GM21717 (cell line): ENCODE measurements at regions not wholly inside any gene's neighbourhood (a gene's known extent, or its start where the extent isn't known, plus 50 kb on each side); places are given as distances from the start of the nearest gene placed in this dataset.
"Not testable (repeated sequence)": the region's sequence is repeated elsewhere in the genome, so short reads cannot be mapped to it uniquely, and the experiment has no call there.

Experiments
- ATAC-seq: cut with Tn5 transposase; IDR thresholded peaks from one replicate; pipeline ENCODE4 v1.9.1; 2021; ENCODE audit warnings: mild to moderate bottlenecking, moderate library complexity; ENCODE audit not compliant: unreplicated experiment

DNA sequence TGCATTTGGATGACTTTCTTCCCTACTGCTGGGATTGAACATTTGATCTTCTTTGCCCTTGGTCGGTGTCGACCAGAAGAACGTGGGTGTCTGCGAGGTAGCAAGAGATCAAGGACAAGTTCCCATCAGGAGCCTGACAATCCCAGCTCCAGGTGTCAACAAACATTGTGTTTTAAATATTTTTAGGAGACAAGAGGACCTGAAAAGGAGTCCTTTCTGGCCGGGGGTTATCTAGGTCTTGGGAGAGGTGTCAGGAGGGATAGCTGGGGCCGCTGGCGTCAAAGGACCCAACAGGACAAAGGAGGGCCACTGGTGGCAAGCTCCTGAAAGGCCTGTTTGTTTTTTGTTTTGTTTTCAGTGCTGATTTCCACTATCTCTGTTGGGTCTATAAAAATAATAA lies 308.4 kb upstream of the ERCC4 start:
- ATAC-seq: no peak

GRCh38 chr16:13612623-13613022 lies 307.3 kb upstream of the ERCC4 start:
- ATAC-seq: no peak

DNA sequence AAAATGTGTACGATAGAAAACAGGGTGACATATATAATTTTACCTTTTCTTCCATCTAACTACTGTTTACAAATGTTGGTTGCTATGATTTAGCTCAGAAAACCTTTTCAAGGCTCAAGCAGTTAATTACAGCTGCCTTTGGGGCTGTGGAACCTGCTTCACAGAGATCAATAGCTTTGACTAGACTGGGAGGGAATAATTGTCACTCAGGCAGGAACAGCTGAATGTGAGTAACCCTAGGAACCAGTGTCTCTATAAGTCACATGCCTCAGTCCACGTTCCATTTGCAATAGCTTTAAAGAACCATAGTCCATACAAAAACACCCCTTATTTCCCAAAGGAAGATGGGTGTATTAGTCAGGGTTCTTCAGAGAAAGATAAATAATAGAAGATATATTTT lies 306.8 kb upstream of the ERCC4 start:
- ATAC-seq: no peak

DNA sequence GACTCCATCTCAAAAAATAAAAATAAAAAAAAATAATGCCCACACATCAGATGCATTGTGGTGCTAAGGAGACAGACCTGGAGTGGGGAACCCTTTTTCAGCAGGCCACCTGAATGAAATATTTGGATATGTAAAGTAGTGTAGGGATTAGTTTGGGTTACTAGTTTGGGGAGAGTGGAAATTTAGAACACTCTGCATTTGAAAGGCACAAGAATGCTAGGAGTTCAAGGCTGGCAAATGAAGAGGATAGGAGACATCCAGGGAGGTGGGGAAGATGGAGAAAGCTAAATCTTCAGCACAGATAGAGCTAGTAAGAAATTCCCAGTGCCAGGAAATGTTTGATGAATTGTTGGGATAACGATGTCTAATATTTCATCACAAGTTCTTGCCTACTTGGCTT lies 298.3 kb upstream of the ERCC4 start:
- no peak for ATAC-seq

DNA sequence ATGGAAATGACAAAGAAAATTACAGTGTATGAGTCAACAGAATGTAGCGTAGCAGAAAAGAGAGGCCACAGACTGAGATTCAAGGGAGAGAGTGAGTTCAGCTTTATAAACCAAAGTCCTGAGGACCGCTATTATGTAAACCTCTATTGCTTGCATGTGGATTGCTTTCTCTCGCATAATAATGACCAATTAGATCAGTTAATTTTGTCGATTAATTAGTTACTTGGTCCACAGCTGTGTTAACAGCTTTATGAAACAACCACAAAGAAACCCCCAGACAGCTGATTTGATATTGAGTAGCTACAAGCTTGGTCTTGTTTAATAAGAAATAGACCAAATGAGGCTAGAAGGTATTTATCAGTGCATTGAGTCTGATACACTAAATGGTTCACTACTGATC lies 291.8 kb upstream of the ERCC4 start:
- ATAC-seq: no peak

GRCh38 chr16:13629704-13630103 lies 290.2 kb upstream of the ERCC4 start:
- ATAC-seq: no peak

DNA sequence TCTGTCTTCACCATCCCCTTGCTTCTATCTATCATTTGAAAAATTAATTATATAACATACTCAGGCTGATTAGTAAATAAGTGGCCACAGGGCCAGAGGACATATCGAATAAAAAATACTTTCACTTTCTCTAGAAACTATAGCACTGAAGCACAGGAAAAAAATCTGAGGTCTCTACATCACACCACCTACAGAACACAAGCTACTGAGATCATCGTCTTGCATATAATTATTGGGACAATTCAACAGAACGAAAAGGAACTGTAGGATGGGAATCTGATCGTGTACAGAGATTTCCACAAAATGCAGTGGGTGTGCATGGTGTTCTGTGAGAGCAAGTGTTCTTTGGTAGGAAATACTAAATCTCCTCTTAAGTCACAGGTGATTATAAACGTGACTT lies 289.6 kb upstream of the ERCC4 start:
- no peak for ATAC-seq

DNA sequence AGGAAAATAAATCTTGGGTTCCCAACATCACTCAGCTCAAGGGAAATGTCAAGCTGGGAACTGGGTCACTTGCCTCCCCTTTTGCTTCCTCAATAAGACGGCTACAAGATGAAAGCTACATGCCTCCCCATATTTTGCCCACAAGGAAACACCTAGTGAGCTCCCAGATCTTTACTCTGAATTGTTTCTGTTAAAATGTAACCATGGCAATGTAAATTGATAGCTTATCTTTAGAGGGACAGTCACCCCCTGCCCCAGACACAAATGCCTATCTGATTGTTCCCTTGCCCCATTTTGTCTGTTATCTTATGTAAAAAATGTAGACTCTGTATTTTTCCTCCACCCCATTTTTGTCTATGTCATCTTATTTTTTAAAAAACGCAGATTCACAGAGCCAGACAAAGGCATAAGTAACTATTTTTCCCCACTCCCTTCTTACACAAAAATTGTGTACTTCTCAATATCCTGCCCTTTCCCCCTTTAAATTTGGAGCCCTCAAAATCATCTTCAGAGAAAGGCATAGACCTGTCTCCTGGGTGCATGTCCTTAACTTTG lies 288.7 kb upstream of the ERCC4 start:
- no peak for ATAC-seq

- no peak for ATAC-seq
Measured at GRCh38 chr16:13631916-13632315, 288.0 kb upstream of the ERCC4 start.

- not testable (repeated sequence) for ATAC-seq
Measured at GRCh38 chr16:13632504-13632903, 287.4 kb upstream of the ERCC4 start.

DNA sequence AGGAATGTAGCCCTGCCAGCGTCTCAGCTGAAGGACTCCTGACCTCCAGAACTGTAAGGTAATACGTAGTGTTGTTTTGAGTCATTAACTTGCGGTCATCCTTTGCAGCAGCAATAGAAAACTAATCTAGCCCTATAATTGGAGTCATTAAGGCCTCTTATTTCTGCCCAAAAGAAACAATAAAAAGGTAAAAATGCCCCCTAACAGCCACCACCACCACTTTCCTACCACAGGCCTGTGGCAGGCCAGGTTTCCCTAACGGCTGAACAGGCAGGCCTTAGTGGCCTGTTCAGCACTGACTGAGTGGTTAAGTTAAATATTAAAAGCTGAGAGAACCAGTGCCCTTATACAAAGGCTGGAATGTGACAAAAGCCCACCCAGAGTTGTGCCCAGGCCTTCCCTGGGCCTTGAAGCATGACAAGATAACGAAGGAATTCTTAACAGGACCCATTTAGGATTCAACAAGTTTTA lies 286.5 kb upstream of the ERCC4 start:
- no peak for ATAC-seq

DNA sequence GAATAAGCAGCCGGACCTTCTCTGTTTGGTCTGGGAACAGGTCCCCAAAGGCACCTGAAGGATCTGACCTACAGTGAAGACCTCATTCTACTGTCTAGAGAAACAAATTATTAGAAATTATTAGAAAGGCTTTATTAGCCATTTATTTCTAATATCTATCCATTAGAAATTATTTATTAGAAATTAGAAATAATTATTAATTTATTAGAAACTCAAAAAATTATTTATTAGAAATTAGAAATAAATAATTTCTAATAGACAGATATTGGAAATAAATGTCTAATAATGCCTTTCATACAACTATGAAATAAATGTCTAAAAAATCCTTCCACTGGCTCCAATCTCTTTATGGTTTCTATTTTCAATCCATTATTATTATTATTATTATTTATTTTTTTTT lies 285.7 kb upstream of the ERCC4 start:
- no peak for ATAC-seq

GRCh38 chr16:13634959-13635358 lies 285.0 kb upstream of the ERCC4 start:
- ATAC-seq: no peak

DNA sequence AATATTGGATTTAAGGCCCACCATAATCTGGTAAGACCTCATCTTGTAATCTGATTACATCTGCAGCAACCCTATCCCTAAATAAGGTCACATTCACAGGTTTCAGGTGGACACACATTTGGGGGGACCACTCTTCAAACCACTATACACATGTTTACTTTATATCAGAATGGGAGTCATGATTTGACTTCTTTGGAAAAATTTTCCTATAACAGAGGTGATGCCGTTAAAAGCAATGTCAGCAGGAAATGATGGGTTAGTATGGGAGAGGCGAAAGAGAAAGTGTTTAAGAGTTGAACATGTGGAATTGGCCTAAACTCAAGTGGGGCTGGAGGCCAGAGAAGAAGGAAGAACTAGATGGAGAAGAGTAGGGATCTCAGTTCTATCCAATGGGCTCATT lies 281.7 kb upstream of the ERCC4 start:
- ATAC-seq: no peak

GRCh38 chr16:13643412-13643811 lies 276.5 kb upstream of the ERCC4 start:
- ATAC-seq: no peak

- ATAC-seq: no peak
Measured at GRCh38 chr16:13645601-13646245, 274.2 kb upstream of the ERCC4 start.

DNA sequence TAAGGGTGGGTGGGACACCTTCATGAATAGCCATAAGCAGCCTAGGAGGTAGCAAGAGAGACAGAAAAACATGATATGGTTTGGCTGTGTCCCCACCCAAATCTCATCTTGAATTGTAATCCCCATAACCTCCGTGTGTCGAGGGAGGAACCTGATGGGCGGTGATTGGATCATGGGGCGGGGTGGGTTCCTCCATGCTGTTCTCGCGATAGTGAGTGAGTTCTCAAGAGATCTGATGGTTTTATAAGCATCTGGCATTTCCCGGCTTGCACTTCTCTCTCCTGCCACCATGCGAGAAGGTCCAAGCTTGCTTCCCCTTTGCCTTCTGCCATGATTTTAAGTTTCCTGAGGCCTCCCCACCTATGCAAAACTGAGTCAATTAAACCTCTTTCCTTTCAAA lies 259.1 kb upstream of the ERCC4 start:
- no peak for ATAC-seq

DNA sequence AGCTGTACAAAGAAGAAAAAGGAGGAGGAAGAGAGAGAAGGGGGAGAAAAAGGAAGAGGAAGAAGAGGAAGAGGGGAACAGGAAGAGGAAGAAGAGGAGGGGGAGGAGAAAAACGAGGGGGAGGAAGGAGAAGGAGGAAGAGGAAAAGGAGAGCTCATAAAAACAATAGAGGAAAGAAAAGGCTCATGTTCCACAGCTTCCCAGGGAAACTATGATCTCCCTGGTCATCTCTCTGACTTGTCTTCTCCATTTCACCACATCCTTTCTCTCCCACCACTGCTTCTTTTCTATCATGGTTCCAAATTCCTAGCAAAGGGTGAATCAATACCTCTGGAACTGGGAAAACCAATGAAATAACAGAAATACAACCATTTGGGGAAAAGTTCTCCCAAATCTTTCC lies 254.1 kb upstream of the ERCC4 start:
- ATAC-seq: no peak

DNA sequence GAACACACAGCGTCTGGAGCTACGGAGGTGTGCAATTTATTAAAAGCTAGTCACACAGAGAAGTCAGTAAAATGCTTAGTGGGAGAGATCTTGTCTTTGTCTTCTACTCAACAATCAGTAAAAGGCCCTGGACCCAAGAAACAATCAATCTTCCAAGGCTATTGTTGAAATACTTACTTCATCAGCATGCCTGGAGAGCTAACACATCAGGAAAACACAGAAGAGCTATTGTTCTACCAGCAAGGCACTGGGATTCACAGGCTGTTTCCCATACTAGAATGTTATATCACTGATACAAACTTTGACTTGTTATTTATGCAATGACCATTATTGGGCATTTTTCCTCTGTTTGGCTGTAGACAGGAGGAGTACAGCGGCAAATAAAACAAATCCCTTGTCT lies 247.8 kb upstream of the ERCC4 start:
- no peak for ATAC-seq

DNA sequence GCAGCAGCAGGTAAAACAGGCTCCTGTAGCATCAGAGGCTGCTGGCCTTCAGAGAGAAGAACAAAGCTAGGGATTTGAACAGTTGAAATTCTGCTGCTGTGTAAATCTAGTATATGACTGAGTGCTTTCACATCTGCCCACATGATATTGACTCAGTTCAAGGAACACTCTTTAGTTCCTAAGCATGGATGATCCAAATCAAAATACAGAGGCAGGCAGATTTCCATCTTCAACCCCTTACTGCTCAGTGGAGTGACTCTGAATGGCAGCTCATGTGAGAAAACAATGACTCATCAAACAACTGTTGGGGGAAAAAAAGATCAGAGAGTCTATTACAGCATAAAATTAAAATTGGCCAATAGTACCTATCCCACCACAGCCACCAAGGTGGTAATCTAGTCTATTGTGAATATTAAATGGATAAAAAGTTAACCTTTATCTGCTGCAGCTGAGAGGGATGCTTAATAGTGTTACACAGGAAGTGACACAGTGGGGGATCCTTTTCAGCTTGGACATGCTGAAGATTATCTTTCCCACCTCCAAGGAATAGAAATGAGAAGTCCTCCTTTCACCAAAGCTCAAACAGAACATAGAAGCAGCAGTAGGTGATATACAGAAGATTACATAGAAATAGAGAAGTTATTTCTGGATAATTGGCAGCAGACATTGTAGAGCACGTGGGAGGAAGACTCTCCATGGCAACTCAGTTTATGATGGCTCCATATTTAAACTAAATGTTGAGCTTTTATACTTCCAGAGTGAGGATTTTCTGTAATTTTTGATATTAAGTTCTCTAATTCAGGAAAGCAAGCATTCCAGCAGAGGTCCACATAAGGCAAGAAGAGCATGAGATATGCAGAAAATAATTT lies 239.7 kb upstream of the ERCC4 start:
- ATAC-seq: no peak

GRCh38 chr16:13684819-13685563 lies 235.0 kb upstream of the ERCC4 start:
- no peak for ATAC-seq
